ENCODE measurements at regions not wholly inside any gene's neighbourhood (a gene's known extent, or its start where the extent isn't known, plus 50 kb on each side); places are given as distances from the start of the nearest gene placed in this dataset.

GRCh38 chr12:114744285-114744684 is 60.3 kb upstream of the TBX3 start:
- no peak for DNase-seq

GRCh38 chr12:114743799-114744198 is 59.8 kb upstream of the TBX3 start:
- no peak for DNase-seq

- DNase-seq = no peak
Measured at GRCh38 chr12:114743289-114743688, 59.3 kb upstream of the TBX3 start.

GRCh38 chr12:114742363-114742762 is 58.4 kb upstream of the TBX3 start:
- DNase-seq = no peak

GRCh38 chr12:114741940-114742339 is 58.0 kb upstream of the TBX3 start:
- DNase-seq = no peak

GRCh38 chr12:114740448-114740847 is 56.5 kb upstream of the TBX3 start:
- no peak for DNase-seq

GRCh38 chr12:114738460-114739184 is 54.6 kb upstream of the TBX3 start:
- no peak for DNase-seq

GRCh38 chr12:114735680-114736374 is 51.9 kb upstream of the TBX3 start:
- no peak for DNase-seq

GRCh38 chr12:114735011-114735410 is 51.0 kb upstream of the TBX3 start:
- DNase-seq = no peak

- no peak for DNase-seq
Measured at GRCh38 chr12:114733919-114734318, 49.9 kb upstream of the TBX3 start.

Measured in KG1 (cell line).